GM12878 (cell line): ENCODE measurements at regions not wholly inside any gene's neighbourhood (a gene's known extent, or its start where the extent isn't known, plus 50 kb on each side); places are given as distances from the start of the nearest gene placed in this dataset.

Experiments used
- ATAC-seq: fragments of 200-7000 bp; cut with Tn5 transposase; 3 replicates; pipeline ENCODE4 v1.9.1; 2020; ENCODE audit warnings: mild to moderate bottlenecking, moderate library complexity
- BruUV-seq: library from RNA; stranded (reverse); fragments of 400-500 nt; replicated peaks from 2 replicates; lab custom pipeline; 2021; lab: Mats Ljungman, UMichigan
- CTCF ChIA-PET: fragments of 300-600 bp; sonication (Branson Sonifier 250); formaldehyde crosslinking; extraction: SDS; loops from one replicate; lab custom pipeline; 2021; ENCODE audit warnings: inconsistent platforms; lab: Yijun Ruan, JAX
- POLR2A ChIA-PET: fragments of 350-600 bp; formaldehyde crosslinking; extraction: SDS; loops from one replicate; lab custom pipeline; 2021; ENCODE audit warnings: inconsistent platforms; lab: Charles Lee
- RAD21 ChIA-PET: fragments of 300-600 bp; sonication (Branson Sonifier 250); formaldehyde crosslinking; loops from one replicate; lab custom pipeline; 2023; ENCODE audit warnings: antibody characterized with exemption; ENCODE audit not compliant: unreplicated experiment; lab: Charles Lee
- SMC1A ChIA-PET: fragments of 300-600 bp; sonication (Branson Sonifier 250); formaldehyde crosslinking; loops from one replicate; lab custom pipeline; 2023; ENCODE audit not compliant: unreplicated experiment, uncharacterized antibody; lab: Charles Lee
- DNase-seq: peaks from one replicate; pipeline ENCODE4 v3.0.0-alpha.2; 2011; ENCODE audit warnings: low read depth, low spot score
- FAIRE-seq: peaks from 3 replicates; lab custom pipeline; 2011; peaks lifted over from hg19 to GRCh38; lab: Jason Lieb, UNC
- H2AFZ ChIP-seq: 2 replicates; pipeline ENCODE4 v1.6.0; 2011; ENCODE audit warnings: low read depth, low read length, control low read depth; ENCODE audit not compliant: control insufficient read depth
- H3K27ac ChIP-seq: 2 replicates; pipeline ENCODE4 v1.5.1; 2011; ENCODE audit warnings: control low read depth; ENCODE audit not compliant: control insufficient read depth, insufficient read depth
- H3K27me3 ChIP-seq, 2 experiments: replicated peaks in 1 of 2; 2 replicates each; pipeline versions ENCODE4 v1.6.0 to v1.6.1; 2011; ENCODE audit warnings: low read length in 1 of 2; ENCODE audit not compliant: control insufficient read depth in 2 of 2, insufficient read depth in 2 of 2
- H3K36me3 ChIP-seq, 2 experiments: 2 replicates each; pipeline ENCODE4 v1.5.1; 2011; ENCODE audit warnings: low read length in 1 of 2; ENCODE audit not compliant: control insufficient read depth in 2 of 2, insufficient read depth in 2 of 2
- H3K4me1 ChIP-seq: 2 replicates; pipeline ENCODE4 v1.6.1; 2011; ENCODE audit warnings: mild to moderate bottlenecking, low read length, moderate library complexity, mixed read lengths; ENCODE audit not compliant: control insufficient read depth, insufficient read depth
- H3K4me2 ChIP-seq: 2 replicates; pipeline ENCODE4 v1.6.0; 2011; ENCODE audit warnings: control low read depth; ENCODE audit not compliant: control insufficient read depth, insufficient read depth
- H3K4me3 ChIP-seq: fragments of 200-600 bp; sonication (generic); 2 replicates; pipeline ENCODE4 v1.5.1; 2016
- H3K79me2 ChIP-seq: 2 replicates; pipeline ENCODE4 v1.6.0; 2011; ENCODE audit warnings: low read length; ENCODE audit not compliant: control insufficient read depth, insufficient read depth
- H3K9ac ChIP-seq: 2 replicates; pipeline ENCODE4 v1.8.0; 2011; ENCODE audit warnings: low read length, control low read depth, mixed read lengths; ENCODE audit not compliant: control insufficient read depth, insufficient read depth
- H3K9me3 ChIP-seq: replicated peaks from 3 replicates; pipeline ENCODE4 v1.5.1; 2011; ENCODE audit warnings: mild to moderate bottlenecking, low read length; ENCODE audit not compliant: control insufficient read depth, insufficient read depth
- H4K20me1 ChIP-seq: 2 replicates; pipeline ENCODE4 v1.6.0; 2011; ENCODE audit not compliant: control insufficient read depth, insufficient read depth
- IKZF2 ChIP-seq, 2 experiments: fragments of 450-650 bp; IDR thresholded peaks; 2 replicates each; pipeline ENCODE4 v1.6.1; 2017; ENCODE audit warnings: mild to moderate bottlenecking in 2 of 2, moderate library complexity in 2 of 2
- NBN ChIP-seq: fragments of 450-650 bp; IDR thresholded peaks from 2 replicates; pipeline ENCODE4 v1.6.1; 2016
- NR2C1 ChIP-seq: fragments of 450-650 bp; IDR thresholded peaks from 2 replicates; pipeline ENCODE4 v1.6.1; 2017; ENCODE audit warnings: antibody characterized with exemption, mild to moderate bottlenecking, moderate library complexity
- POLR2A ChIP-seq: IDR thresholded peaks from 2 replicates; pipeline ENCODE4 v1.6.1; 2011; ENCODE audit warnings: low read depth, mild to moderate bottlenecking, low read length
- POLR2AphosphoS5 ChIP-seq: IDR thresholded peaks from 2 replicates; pipeline ENCODE4 v1.6.1; 2011; ENCODE audit warnings: mild to moderate bottlenecking, low read length, inconsistent platforms
- RFX5 ChIP-seq: IDR thresholded peaks from 2 replicates; pipeline ENCODE4 v1.6.1; 2011; ENCODE audit warnings: low read depth, low read length, improper control_type of control experiment
- RUNX3 ChIP-seq: IDR thresholded peaks from 2 replicates; pipeline ENCODE4 v1.6.1; 2012; ENCODE audit warnings: low read length, inconsistent platforms
- SMAD5 ChIP-seq: IDR thresholded peaks from 2 replicates; pipeline ENCODE4 v1.6.1; 2016; ENCODE audit warnings: antibody characterized with exemption, low read depth
- SMC3 ChIP-seq: IDR thresholded peaks from 2 replicates; pipeline ENCODE4 v1.6.1; 2011; ENCODE audit warnings: low read length, improper control_type of control experiment, borderline replicate concordance
- ZNF24 ChIP-seq: fragments of 450-650 bp; IDR thresholded peaks from 2 replicates; pipeline ENCODE4 v1.6.1; 2017; ENCODE audit warnings: antibody characterized with exemption, mild to moderate bottlenecking
- WGBS: methylation state at CpG from one replicate; pipeline ENCODE4 v1.1.6; 2016; ENCODE audit warnings: low lambda C conversion rate; ENCODE audit not compliant: insufficient replicate concordance, insufficient coverage; ENCODE audit errors: missing lambda C conversion rate; 5-methylcytosine and 5-hydroxymethylcytosine counted together
- in situ Hi-C: fragments of 300-500 bp; cut with MboI; formaldehyde crosslinking; loops from 9 replicates; pipeline ENCODE4 v1.14.3; 2018; ENCODE audit warnings: mixed read lengths
- intact Hi-C: fragments of 100-400 bp; cut with micrococcal nuclease; formaldehyde crosslinking; loops from one replicate; pipeline ENCODE4 v1.14.2; 2022; ENCODE audit not compliant: unreplicated experiment
- TF ChIP-seq, protein P1 (sequence below): fragments of 450-650 bp; IDR thresholded peaks from 2 replicates; pipeline ENCODE4 v1.6.1; 2017; ENCODE audit warnings: mild to moderate bottlenecking, moderate library complexity
- TF ChIP-seq, protein P2 (sequence below): fragments of 450-650 bp; IDR thresholded peaks from 2 replicates; pipeline ENCODE4 v1.6.1; 2017; ENCODE audit warnings: borderline replicate concordance
- TF ChIP-seq, protein P3 (sequence below): fragments of 450-650 bp; IDR thresholded peaks from 2 replicates; pipeline ENCODE4 v1.6.1; 2018; ENCODE audit warnings: borderline replicate concordance, mild to moderate bottlenecking; ENCODE audit not compliant: partially characterized antibody
- TF ChIP-seq, protein P4 (sequence below): IDR thresholded peaks from 2 replicates; pipeline ENCODE4 v1.6.1; 2011; ENCODE audit warnings: low read depth, mild to moderate bottlenecking, low read length, moderate library complexity, borderline replicate concordance; ENCODE audit errors: extremely low read depth

DNA sequence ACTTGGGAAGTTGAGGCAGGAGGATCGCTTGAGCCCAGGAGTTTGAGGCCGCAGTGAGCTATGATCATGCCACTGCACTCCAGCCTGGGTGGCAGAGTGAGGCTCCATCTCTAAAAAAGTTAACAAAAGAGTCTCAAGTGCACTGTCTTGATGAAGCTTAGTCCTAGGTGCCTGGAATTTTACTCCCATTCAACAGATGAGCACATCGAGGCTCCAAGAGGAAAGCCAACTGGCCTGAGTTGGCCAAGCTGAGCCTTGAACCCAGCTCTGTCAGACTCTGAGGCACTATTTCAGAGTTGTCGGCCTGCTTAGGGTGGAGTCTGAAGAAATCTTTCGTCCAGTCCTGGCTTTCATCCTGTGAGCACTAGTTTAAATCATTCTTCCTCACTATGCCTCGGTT, 98.1 kb upstream of the MAP1LC3B2 start (continued):
- no peak for TF ChIP-seq SMC3
- TF ChIP-seq, protein P1, sequence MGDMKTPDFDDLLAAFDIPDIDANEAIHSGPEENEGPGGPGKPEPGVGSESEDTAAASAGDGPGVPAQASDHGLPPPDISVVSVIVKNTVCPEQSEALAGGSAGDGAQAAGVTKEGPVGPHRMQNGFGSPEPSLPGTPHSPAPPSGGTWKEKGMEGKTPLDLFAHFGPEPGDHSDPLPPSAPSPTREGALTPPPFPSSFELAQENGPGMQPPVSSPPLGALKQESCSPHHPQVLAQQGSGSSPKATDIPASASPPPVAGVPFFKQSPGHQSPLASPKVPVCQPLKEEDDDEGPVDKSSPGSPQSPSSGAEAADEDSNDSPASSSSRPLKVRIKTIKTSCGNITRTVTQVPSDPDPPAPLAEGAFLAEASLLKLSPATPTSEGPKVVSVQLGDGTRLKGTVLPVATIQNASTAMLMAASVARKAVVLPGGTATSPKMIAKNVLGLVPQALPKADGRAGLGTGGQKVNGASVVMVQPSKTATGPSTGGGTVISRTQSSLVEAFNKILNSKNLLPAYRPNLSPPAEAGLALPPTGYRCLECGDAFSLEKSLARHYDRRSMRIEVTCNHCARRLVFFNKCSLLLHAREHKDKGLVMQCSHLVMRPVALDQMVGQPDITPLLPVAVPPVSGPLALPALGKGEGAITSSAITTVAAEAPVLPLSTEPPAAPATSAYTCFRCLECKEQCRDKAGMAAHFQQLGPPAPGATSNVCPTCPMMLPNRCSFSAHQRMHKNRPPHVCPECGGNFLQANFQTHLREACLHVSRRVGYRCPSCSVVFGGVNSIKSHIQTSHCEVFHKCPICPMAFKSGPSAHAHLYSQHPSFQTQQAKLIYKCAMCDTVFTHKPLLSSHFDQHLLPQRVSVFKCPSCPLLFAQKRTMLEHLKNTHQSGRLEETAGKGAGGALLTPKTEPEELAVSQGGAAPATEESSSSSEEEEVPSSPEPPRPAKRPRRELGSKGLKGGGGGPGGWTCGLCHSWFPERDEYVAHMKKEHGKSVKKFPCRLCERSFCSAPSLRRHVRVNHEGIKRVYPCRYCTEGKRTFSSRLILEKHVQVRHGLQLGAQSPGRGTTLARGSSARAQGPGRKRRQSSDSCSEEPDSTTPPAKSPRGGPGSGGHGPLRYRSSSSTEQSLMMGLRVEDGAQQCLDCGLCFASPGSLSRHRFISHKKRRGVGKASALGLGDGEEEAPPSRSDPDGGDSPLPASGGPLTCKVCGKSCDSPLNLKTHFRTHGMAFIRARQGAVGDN: no peak
- TF ChIP-seq RFX5: no peak
- no peak for TF ChIP-seq POLR2A
- no peak for TF ChIP-seq IKZF2 (IDR thresholded peaks at IDR 0.05)

DNA sequence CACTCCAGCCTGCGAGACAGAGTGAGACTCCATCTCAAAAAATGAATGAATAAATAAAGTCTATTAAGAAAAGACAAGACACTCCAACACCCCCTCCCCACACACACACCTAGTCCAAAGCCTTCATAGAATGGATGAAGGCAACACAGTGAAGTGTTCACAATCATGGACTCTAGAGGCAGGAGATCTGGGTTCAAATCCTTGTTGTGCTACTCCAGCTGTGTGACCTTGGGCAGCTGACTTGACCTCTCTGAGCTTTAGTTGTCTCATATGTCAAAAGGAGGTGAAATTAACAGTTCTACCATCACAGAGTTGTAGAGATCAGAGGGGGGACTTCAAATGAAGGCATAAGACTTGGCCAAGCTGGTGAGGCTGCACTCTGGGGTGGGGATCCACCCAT, 95.8 kb upstream of the MAP1LC3B2 start:
- CTCF ChIA-PET: no interaction called here
- Histone ChIP-seq H3K36me3 (no peaks in the 10 kb centered on the region), H3K9ac (no peak overlapping the region), H2AFZ (no peak overlapping the region), H4K20me1 (no peaks in the 10 kb centered on the region), H3K27ac (no peak overlapping the region), H3K4me1 (peaks cover 4% of the 10 kb centered on the region), H3K4me2 (no peak overlapping the region), H3K27me3 (peaks cover 0 to 3% of the 10 kb centered on the region in 2 experiments; a peak in 2 of 4 replicates), H3K4me3 (no peak overlapping the region), H3K79me2 (no peaks in the 10 kb centered on the region), H3K9me3 (no peaks in the 10 kb centered on the region)
- RAD21 ChIA-PET: no interaction called here
- intact Hi-C loops (no loop called here), in situ Hi-C loops (no loop called here)
- POLR2A ChIA-PET: no interaction called here
- WGBS: 78% methylated on average over 1 of the region's 1 CpG
- no TSS peak for BruUV-seq
- ATAC-seq (no peak), FAIRE-seq (no peak), DNase-seq (no peak)
- SMC1A ChIA-PET: no interaction called here
- TF ChIP-seq POLR2AphosphoS5 (no peak), SMAD5 (no peak), RUNX3 (no peak), NBN (no peak), ZNF24 (no peak), NR2C1 (no peak)
- TF ChIP-seq, protein P2, sequence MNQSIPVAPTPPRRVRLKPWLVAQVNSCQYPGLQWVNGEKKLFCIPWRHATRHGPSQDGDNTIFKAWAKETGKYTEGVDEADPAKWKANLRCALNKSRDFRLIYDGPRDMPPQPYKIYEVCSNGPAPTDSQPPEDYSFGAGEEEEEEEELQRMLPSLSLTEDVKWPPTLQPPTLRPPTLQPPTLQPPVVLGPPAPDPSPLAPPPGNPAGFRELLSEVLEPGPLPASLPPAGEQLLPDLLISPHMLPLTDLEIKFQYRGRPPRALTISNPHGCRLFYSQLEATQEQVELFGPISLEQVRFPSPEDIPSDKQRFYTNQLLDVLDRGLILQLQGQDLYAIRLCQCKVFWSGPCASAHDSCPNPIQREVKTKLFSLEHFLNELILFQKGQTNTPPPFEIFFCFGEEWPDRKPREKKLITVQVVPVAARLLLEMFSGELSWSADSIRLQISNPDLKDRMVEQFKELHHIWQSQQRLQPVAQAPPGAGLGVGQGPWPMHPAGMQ: no peak
- TF ChIP-seq, protein P3, sequence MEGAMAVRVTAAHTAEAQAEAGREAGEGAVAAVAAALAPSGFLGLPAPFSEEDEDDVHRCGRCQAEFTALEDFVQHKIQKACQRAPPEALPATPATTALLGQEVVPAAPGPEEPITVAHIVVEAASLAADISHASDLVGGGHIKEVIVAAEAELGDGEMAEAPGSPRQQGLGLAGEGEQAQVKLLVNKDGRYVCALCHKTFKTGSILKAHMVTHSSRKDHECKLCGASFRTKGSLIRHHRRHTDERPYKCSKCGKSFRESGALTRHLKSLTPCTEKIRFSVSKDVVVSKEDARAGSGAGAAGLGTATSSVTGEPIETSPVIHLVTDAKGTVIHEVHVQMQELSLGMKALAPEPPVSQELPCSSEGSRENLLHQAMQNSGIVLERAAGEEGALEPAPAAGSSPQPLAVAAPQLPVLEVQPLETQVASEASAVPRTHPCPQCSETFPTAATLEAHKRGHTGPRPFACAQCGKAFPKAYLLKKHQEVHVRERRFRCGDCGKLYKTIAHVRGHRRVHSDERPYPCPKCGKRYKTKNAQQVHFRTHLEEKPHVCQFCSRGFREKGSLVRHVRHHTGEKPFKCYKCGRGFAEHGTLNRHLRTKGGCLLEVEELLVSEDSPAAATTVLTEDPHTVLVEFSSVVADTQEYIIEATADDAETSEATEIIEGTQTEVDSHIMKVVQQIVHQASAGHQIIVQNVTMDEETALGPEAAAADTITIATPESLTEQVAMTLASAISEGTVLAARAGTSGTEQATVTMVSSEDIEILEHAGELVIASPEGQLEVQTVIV: no peak
- TF ChIP-seq, protein P4, sequence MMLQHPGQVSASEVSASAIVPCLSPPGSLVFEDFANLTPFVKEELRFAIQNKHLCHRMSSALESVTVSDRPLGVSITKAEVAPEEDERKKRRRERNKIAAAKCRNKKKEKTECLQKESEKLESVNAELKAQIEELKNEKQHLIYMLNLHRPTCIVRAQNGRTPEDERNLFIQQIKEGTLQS: no peak
